Cerebellar cortex (tissue), 1 donor: ENCODE measurements at regions not wholly inside any gene's neighbourhood (a gene's known extent, or its start where the extent isn't known, plus 50 kb on each side); places are given as distances from the start of the nearest gene placed in this dataset.

ENCODE experiments used
- DNase-seq: peaks from one replicate; pipeline ENCODE4 v3.0.0-alpha.2; 2015; ENCODE audit warnings: low spot score

DNA sequence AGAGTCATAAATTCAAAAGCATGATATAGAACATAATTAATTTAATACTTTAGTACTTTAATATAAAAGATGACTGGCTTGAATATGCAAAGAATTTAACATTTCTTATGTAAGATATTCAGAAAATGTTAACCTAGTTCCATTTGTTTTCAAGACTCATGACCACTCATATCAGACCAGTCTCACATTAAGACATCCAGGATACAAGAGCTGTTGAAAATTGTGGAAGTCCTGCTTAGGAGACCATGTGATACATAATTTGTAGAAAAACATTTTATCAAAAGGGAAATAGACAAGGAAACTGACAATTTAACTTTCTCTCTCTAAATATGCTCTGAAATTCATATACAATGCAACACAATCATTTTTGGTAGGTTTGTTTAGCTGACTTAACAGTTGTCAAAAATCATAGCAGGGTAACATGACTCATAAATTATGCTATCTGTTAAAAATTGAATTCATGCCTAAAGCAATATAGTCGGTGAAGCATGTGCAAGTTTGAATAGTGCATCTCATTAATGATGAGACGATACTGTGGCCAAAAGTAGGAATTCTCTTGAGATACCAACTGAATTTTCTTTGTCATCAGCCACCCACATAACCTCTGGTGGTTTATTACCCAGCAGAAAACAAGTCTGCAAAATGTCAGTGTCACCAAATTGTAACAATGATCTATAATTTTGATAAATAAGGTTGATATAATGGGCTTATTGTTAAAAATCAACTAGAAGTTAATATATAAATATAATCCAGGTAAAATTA lies 211.4 kb downstream of the GASK1B start:
- DNase-seq, result no peak

DNA sequence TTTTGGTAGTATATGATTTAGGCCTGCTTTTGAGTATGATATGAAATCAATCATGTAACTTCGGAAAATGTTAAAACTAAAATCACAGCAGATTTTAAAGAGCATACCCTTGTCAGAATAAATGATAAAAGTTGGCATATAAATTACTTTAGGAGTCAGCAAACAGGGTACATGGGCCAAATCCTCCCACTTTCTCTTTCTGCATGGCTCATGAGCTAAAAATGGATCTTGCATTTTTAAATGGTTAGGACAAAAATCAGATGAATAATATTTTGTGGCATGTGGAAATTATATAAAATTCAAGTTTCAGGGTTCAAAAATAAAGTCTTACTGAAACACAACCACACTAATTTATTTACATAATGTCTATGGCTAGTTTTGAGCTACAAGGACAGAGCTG lies 214.9 kb downstream of the GASK1B start:
- DNase-seq, result no peak

DNA sequence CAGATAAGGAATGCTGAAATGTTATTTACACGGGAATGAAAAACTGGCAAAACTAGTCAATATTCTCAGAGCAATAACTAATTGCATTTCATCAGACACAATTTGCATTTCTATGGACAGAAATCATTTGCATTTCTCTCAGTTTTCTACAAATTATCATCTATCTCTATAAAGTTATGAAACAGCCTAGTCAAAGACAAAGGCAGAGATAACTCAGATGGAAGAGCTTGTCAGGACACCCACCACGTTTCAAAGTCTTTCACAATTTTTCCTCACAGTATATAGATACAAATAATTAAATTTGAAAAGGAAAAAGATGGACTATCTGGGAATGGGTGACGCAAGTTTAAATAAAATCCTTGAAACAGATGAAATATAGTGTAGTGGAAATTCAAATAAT lies 230.8 kb downstream of the GASK1B start:
- no peak for DNase-seq

DNA sequence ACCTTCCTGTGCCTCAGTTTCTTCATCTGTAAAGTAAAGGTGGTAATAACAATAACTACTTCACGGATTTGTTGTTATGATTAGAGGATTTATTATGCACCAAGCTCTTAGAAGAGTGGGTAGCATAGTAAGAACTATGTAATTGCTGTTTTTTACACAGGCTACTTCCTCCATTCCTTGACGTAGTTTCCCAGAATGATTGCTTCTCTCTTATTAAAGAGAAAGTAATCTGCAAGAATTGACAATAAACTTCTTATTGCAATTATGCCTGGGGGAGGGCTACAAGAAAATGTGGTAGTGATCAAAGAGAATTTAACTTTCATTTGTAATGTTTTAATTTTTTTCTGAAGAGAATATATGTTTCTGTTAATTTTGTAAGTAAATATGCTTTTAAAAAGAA lies 238.7 kb downstream of the GASK1B start:
- no peak for DNase-seq

DNA sequence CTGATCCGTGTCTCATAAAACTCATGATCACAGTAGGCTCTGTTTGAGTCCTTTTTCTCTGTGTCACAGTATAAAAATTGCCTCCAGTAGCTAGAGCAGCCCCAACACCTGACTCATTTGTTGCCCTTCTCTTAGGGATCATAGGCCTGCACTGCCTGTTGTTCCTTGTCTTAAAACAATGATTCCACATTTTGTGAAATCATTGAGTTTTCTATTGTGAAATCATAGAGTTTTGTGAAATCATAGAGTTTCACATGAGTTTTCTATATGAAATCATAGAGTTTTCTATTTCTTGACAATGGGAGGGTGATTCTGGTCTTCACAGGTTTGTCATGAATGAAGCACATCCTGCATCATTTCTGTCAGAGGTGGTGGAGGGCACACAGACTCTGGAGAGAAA lies 239.9 kb downstream of the GASK1B start:
- DNase-seq, result no peak

DNA sequence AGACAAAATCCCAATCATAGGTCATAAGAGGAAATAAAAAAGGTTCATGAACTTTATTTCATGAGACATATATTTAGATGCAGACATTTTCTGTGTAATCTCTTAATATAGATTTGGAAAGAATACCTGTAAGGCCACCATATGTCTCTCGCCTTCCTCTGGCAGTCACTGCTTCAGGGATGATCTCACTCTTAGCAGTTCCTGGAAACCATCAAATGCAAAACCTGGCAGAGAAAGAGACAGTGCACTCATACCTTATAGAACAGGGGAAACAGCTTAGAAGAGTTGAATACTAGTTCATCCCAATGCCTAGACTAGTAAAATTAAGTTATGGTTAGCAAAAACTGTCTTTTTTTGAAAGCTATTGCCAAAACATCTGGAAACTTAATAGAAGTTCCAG lies 243.3 kb downstream of the GASK1B start:
- no peak for DNase-seq

DNA sequence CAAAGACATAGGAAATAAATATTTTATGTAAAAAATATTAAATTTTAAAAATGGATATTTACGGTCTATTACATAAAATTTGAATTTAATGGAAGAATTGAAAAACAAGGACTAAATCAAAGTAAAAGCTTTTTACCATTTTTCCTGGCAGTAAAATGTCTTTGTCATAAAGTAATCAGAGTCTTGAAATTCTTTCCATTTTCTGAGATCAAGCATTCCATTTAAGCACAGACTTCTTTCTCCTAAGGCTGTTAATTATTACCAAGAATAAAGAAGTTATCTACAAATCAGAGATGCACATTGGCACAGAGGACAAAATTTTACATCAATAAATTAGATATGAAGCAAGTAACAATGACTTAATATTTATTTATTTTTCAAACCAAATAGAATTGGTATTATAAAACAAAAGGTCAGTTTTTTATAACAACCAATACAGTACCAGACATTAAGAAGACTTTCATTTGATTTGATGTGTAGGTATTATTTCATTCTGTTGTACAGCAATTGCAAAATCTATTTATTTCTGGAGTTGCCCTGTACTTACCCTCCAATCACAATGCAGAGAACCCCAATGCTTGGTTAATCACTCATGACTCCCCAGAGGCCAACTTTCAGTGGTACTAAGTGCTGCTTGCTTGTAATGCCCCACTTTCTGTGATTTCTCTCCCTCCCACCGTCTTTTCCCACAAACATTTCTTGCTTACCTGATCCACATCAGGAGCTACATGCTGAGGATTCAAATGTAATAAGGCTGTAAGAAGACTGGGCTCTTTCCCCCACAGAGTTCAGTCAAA lies 254.6 kb downstream of the GASK1B start:
- DNase-seq, result no peak

DNA sequence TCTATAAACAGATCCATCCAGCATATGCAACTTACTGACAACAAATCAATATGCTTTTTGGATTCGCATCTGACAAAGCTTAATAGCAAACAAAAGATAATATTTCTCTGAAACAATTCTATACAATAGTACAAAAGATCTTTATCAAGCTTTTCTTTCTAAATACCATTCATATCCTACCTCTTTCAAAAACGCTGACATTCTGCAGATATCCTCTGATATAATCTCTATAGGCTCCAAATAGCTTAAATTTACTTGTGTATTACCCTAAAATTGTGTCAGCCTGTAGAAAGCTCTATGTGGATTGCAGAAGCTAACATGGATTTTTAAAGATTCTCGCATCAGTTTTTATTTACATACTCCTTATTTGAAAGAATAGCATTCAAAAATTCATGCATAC lies 260.6 kb downstream of the GASK1B start:
- no peak for DNase-seq

DNA sequence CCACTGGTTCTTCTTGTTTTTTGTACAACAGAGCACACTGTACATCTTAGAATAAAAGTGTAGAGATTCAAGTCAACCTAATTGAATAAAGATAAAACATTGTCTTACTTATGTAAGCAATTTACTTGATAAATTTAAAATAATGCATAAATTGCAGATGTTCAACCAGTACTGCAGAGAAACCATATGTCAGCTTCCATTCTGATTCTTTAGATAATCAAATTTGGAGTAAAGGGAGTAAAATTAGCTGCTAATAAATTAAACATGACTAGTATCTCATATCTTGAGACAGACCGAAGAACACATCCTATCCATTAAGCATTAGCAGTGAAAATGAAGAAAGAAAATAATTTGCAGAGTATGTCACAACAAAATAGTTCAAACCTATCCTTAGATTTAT lies 261.2 kb downstream of the GASK1B start:
- no peak for DNase-seq

DNA sequence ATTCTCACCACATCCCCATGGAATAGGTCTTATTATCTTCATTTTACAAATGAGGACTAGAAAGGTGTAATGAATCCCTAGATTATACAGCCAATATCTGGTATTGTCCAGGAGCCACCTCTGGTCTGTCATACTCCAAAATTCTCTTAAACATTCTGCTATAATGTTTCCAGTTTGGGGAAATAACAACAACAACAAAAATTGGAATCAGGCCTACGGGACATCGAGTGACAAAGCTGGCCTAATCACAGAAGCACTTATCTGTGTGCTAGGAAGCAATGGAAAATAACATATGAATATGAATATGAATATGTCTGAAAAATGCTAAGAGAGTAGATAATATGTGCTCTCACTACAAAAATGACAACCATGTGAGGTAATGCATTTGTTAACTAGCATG lies 264.1 kb downstream of the GASK1B start:
- no peak for DNase-seq

DNA sequence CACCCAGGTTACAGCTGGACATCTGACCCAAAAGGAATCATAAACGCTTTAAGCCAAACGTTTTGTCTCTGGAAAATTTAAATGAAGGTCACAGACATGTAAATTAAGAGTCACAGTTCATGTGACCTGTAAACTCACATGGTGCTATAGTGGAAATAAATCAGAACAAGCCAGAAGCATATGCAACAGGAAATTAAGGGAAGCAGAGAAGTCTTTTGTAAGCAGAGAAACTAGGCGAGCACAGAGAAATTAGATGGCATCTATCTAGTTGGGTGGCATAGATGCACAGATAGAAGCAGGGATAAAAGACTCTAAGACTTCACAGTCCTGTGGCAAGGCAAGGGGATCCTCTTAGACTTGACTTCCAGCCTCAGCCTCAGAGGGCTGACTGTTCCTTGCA lies 264.8 kb downstream of the GASK1B start:
- no peak for DNase-seq

DNA sequence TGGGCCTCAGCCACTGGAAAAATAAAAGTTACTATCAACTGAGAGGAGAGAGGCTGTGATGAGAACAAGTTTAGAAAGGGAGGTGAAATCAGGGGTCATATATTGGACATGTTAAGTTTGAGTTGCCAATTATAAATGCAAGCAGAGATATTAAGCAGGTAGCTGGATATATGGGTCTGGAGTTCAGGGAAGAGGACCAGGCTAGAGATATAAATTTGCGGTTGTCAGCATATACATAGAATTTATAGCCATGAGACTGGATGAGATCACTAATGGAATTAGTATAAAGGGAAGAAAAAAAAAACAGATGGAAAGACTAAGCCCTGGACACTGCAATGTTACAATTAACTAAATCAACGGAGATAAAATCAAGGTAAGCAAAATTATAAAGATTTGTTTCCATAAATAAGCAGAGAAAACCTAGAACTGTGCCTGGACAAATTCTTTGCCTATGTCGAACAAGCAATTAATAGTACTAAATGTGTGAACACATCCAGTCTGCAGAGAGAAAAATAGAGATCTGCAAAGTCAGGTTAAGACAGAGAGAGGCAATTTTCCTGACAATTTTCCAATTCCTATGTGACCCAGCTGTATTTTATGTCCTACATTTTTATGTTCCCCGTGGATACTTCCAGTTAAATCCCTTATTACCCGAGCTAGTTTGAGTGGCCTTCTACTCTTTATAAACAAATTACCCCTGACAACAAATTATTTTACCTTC lies 265.4 kb downstream of the GASK1B start:
- DNase-seq, result no peak

DNA sequence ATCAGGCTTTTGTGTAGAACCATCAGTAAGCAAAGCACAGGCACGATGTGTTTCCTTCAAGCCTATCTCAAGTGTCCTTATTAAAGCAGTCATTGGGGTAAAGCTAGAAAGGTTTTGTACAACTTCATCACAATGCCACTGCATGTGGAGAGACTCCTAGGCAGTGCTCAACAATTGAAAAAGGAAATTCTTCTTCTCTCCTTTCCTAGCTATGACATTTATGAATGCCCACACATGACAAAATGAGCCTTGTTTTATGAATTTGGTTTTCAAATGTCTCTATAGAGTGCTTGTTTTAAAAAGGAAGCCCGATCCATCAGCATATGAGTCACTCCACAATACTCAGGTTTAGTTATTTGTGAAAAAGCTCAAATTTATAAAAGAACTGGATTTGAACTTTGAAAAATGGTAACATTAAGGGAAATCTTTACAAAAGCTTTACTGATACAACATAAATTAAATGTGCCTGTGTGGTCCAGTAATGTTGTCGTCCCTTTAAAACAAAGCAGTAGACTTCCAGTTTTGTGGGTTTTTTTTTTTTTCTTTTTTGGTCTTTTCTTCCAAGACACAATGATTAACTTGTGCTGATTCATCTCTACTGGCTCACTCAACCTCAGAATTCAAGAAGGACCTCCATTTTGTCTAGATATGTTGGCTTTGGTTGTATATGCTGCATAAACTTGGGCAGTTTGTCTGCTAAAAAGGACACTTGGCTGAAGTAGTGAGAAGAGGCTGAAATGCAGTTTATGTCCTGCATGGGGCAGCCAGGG lies 273.8 kb downstream of the GASK1B start:
- DNase-seq, result no peak

DNA sequence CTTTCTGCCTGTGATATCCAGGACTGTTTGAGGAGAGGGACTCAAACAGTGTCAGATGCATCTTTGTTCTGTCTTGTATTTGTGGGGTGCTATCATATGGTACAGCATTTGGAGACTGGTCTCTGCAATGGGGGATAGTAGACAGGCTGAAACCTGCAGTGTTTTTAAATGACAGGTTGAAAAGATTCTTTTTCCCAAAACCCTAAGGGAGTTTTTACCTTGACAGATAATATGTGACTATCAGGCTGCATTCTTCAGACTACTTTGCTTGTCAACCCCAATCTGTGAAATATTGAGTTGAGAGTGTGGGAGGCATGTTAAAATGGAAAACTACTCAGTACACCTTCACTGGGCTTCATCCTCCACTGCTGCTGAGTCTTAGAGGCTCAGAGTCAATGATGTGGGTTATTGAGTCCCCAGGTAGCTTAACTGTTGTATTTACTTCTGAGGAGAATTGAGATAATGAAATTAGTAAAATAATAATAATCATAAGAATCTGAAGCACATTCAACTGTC lies 274.9 kb downstream of the GASK1B start:
- no peak for DNase-seq

DNA sequence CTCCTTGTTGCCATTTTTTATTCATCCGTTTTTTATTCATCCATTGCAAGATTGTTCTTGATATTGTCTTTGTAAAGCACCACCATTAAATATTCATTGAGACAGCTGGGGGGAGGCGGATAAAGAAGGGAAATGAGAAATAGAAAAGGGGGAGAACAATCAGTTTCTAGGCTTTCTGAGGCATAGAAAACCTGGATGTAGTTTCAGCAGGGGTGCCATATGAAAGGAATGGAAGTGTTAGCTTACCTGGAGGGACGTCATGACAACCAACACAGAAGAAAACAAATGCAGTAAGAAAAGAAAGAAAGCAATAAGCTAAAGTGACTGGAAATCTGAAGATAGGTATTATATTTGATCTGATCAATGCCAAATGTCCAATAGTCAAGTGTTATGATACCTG lies 276.1 kb downstream of the GASK1B start:
- no peak for DNase-seq

DNA sequence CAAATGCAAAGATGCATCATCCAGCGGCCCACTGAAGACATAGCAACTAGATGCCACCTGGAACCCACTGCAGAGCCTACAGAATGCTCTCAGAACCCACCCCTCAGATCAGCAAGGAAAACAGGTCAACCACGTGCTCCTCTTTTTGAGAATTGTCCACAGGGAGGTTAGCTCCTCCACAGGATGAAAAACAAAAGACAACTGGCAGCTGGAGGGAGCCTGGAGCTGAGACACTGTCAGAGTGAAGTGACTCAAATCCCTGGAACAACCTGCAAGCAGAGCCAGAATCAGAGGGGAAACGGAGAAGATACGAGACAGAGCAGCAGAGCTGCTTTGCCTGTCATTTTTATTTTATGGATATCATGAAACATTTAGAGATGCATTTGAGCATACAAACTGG lies 277.6 kb downstream of the GASK1B start:
- no peak for DNase-seq

DNA sequence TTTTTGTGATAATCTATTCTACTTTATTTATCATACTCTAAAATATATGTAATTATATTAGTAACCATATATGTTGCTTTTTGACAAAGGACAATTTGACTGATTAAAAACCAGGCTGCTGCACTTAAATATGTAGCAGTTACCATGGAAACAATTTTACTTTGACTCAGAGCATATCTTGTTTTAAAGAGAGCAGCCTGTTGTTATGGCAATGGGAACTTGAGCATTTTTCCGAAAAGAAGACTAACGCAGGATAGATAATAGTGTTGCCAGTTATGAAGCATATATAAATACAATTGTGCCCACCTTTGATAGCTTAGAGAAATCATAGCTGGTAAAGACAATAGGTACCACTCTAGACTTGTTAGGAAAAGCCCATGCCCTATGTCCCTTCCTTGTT lies 283.0 kb downstream of the GASK1B start:
- no peak for DNase-seq

DNA sequence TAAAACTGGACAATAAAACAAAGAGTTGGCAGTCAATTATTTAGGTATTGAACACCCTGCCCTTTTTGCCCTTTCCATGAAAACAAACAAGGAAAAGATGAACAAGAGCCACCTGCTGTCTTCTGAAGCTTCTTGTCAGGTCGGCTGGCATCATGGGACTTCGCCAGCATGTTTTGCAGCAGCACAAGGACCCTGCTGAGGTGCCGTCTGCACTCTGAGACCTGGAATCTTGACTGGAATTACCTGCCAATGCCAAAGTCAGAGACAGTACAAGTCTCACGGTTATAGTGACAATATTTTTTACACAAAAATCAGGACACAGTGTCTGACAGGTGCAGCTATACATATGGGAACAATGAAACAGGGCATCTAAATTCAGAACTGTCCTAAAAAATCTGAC lies 284.5 kb downstream of the GASK1B start:
- peak; percentile 72 for DNase-seq

DNA sequence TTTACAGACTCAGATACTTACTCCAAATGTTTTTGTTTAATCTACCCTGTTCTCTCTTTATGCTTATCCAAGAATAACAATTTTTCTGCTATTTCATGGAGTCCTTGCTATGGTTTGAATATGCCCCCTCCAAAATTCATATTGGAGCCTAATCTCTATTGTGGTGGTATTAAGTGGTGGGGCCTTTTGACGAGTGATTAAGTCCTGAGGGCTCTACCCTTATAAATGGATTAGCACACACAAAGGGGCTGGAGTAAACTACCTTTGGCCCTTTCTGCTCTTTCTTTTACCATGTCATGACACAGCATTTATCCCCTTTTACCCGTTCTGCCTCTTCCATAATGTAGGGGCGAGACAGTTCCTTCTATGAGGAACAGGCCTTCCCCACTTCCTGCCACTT lies 285.5 kb downstream of the GASK1B start:
- no peak for DNase-seq

DNA sequence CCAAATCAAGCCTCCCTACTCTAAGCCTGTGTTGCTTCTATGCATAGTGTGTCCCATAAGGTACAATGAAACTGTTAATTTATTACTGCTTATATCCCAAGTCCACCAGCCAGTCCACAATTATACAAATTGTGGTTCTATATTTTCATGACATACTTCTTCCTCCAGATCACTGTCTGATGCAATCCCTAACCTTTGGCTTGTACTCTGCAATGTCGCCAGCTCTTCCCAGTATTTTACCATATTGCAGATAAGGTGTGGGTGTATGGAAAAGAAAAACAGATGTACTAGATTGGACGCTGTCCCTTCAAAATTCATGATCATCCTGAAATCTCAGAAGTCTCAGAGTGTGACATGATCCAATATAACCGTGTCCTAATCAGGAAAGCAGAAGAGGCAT lies 286.2 kb downstream of the GASK1B start:
- no peak for DNase-seq

DNA sequence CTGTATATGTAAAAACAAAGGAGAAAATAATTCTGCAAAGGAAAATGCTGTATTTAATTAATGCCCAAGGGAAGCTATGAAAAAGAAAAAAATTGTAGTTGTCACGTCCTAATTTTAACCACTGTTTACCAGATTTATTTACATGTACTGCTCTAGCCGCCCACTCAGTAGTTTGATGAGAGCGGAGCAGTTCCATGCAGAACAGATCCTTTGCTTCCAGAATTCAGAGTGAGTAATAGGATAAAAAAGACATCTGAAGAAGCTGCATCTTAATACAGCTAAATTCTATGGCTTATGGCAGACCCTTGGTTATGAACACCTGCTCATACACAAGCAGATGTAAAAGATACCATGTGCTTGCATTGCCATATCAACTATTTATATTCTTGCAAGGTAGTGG lies 287.0 kb downstream of the GASK1B start:
- DNase-seq, result no peak

DNA sequence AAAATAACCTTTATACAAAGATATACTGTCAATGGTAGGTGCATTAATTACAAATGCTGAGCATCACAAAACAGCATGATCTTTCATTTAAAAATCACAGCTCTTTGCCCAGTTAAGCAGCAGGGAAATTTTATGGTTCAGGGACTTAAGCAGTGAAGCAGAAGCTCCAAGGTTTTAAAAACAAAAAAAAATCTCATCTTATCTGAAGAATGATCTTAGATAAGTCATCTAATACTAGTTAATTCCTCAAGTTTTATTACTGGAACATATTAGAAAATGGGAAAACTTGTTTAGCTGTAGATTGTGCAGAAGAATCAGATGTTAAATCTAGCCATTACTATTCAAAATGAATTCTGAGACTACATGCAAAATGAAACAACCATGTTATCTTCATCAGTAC lies 289.9 kb downstream of the GASK1B start:
- peak; percentile 34 for DNase-seq
